ENCODE measurements at regions not wholly inside any gene's neighbourhood (a gene's known extent, or its start where the extent isn't known, plus 50 kb on each side); places are given as distances from the start of the nearest gene placed in this dataset.

DNA sequence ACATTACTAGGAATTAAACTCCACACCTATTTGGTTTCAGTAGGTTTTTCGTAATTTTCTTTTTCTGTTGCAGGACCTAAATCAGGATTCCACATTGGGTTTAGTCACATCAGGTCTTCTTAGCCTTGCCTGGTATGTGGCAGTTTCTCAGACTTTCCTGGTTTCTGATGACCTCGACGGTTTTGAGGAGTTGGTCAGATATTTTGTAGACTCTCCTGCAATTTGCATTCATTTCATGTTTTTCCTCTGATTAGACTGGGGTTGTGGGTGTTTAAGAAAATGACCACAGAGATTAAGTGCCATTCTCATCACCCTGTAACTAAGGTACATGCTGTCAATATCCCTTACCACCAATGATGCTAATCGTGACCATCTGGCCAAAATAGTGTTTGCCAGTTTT lies 97.3 kb upstream of the ST6GAL2 start:
- H3K4me3 ChIP-seq (ENCODE audit: control insufficient read depth, low read depth, low read length), result no peak overlapping the region
- DNase-seq (ENCODE audit: low read depth), result no peak
- TF ChIP-seq, protein P1, sequence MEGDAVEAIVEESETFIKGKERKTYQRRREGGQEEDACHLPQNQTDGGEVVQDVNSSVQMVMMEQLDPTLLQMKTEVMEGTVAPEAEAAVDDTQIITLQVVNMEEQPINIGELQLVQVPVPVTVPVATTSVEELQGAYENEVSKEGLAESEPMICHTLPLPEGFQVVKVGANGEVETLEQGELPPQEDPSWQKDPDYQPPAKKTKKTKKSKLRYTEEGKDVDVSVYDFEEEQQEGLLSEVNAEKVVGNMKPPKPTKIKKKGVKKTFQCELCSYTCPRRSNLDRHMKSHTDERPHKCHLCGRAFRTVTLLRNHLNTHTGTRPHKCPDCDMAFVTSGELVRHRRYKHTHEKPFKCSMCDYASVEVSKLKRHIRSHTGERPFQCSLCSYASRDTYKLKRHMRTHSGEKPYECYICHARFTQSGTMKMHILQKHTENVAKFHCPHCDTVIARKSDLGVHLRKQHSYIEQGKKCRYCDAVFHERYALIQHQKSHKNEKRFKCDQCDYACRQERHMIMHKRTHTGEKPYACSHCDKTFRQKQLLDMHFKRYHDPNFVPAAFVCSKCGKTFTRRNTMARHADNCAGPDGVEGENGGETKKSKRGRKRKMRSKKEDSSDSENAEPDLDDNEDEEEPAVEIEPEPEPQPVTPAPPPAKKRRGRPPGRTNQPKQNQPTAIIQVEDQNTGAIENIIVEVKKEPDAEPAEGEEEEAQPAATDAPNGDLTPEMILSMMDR (IDR thresholded peaks at IDR 0.05; ENCODE audit: control insufficient read depth, insufficient read depth, low read depth, low read length, missing control alignments), result no peak

DNA sequence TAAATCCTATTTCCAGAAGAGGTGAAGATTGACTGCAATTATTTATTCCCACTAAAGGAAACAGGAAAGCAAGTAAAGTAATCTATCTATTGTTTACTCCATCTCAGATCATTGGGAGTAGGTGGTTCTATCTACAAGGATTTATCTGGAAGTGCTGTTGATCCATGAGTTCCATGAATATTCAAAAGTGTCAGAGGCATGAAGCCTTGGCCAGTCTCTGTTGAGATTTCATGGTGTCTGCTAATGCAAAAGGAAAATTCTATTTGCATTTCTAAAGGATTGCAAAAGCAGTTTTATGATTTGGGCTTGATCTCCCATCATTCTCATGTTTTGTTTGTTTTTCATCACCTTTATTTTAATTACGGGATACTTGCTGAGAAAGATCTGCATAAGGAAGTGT lies 102.4 kb upstream of the ST6GAL2 start:
- DNase-seq (ENCODE audit: low read depth), result no peak
- no peak overlapping the region for H3K4me3 ChIP-seq (ENCODE audit: control insufficient read depth, low read depth, low read length)
- TF ChIP-seq, protein P1 (IDR thresholded peaks at IDR 0.05; ENCODE audit: control insufficient read depth, insufficient read depth, low read depth, low read length, missing control alignments), result no peak

DNA sequence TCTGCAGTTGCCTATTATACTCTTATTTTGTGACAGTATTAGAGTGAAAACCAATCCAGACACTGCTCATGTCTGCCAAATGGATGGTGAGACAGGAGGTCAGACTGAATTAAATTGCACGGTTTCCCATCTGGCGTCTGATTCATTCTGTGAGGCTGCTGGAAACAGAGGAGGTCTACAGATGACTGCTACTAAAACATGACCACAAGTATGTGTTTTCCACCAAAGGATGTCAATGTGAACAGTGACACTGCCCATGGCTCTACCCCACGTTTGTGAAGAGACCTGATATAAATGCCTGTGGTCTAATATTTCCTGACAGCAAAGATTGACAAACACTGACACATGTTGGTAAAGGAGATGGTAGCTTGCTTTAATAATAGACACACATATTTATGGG lies 104.3 kb upstream of the ST6GAL2 start:
- H3K4me3 ChIP-seq (ENCODE audit: control insufficient read depth, low read depth, low read length), result no peak overlapping the region
- DNase-seq (ENCODE audit: low read depth), result peak; percentile 66
- TF ChIP-seq, protein P1 (IDR thresholded peaks at IDR 0.05; ENCODE audit: control insufficient read depth, insufficient read depth, low read depth, low read length, missing control alignments), result no peak

DNA sequence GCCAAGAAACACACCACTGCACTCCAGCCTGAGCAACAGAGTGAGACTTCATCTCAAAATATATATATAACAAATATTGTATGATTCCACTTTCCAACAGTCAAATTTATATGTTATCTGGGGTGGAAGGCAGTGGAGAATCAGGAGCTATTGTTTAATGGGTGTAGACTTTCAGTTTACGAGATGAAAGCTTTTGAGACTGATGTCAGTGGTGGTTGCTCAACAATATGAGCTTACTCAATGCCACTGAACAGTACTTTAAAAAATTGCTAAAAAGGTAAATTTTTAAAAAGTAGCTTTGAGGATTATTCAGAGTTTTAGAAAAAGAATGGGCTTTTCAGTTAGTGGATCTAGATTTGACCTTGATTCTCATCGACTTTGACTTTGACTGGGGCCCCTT lies 105.9 kb upstream of the ST6GAL2 start:
- TF ChIP-seq, protein P1 (IDR thresholded peaks at IDR 0.05; ENCODE audit: control insufficient read depth, insufficient read depth, low read depth, low read length, missing control alignments), result no peak
- no peak overlapping the region for H3K4me3 ChIP-seq (ENCODE audit: control insufficient read depth, low read depth, low read length)
- no peak for DNase-seq (ENCODE audit: low read depth)

DNA sequence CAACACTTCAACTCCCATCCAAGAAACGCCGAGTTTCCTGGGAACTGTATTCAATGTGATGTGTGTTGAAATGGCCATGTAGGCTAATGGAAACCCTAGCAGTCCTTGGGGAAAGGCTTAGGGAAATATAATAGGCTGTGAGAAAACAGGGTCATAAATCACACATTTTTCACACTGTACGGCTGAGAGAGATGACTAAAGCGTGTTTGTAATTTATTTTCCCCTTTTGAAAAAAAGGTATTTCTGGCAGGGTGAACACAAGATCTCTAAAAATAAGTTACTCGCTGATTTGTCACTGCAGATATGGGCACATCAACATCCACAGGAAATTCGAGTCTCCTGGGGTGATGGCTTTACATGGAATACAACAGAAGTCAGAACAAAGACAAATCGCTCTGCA lies 109.6 kb upstream of the ST6GAL2 start:
- TF ChIP-seq, protein P1 (IDR thresholded peaks at IDR 0.05; ENCODE audit: control insufficient read depth, insufficient read depth, low read depth, low read length, missing control alignments), result no peak
- no peak overlapping the region for H3K4me3 ChIP-seq (ENCODE audit: control insufficient read depth, low read depth, low read length)
- DNase-seq (ENCODE audit: low read depth), result no peak

DNA sequence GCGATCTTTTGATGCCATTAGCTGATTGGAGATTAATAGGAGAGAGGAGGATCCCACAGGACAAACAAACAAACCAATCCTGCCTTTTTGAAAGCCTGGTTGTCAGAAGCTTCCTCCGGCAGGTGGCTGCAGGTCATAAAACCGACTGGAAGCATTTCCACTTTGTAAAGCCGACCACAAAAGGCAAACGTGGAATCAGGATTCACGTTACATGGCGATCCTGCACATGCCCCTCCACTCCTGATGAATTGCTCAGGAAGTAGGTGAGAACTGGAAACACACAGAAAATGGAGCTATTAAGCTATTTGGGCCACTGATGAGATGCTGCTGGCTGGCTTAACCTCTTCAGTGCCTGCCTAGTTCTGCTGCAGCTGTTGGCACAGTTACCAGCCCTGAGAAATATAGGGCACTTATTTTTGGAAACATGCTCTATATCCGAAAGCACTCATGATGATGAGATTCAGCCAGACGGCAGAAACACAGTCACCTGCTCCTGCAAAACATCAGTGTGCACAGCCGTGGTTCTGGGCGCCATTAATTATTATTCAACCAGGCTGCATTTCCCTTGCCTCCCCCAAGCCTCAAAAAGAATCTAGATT lies 110.3 kb upstream of the ST6GAL2 start:
- TF ChIP-seq, protein P1 (IDR thresholded peaks at IDR 0.05; ENCODE audit: control insufficient read depth, insufficient read depth, low read depth, low read length, missing control alignments), result no peak
- no peak overlapping the region for H3K4me3 ChIP-seq (ENCODE audit: control insufficient read depth, low read depth, low read length)
- DNase-seq (ENCODE audit: low read depth), result no peak

DNA sequence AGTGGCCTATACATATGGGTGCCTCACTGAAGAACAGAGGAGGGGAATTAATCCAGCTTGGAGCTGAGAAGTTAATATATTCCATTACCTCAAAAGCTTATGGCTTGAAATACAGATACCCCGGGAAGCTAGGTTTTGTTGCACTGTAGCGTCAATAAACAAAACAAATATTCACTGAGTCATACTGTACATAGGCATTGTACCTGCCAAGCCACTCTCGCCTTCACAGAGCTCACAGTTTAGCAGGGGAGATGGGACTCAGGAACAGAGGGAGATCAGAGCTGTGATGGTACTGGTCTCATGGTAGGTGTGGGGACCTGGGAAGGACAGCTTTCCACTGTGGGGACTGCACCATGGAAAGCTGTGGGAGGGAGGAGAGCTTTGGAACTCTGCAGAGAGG lies 111.2 kb upstream of the ST6GAL2 start:
- no peak for DNase-seq (ENCODE audit: low read depth)
- H3K4me3 ChIP-seq (ENCODE audit: control insufficient read depth, low read depth, low read length), result no peak overlapping the region
- TF ChIP-seq, protein P1 (IDR thresholded peaks at IDR 0.05; ENCODE audit: control insufficient read depth, insufficient read depth, low read depth, low read length, missing control alignments), result no peak

Measured in AG09309 (cell line).